Endodermal cell (in vitro differentiated cells): ENCODE measurements at regions not wholly inside any gene's neighbourhood (a gene's known extent, or its start where the extent isn't known, plus 50 kb on each side); places are given as distances from the start of the nearest gene placed in this dataset.

Source experiments
- DNase-seq: peaks from one replicate; pipeline ENCODE4 v3.0.0-alpha.2; 2017
- H3K27ac ChIP-seq: 2 replicates; pipeline ENCODE4 v1.5.1; 2013; ENCODE audit warnings: mild to moderate bottlenecking, low read depth, low read length, moderate library complexity
- H3K27me3 ChIP-seq: 2 replicates; pipeline ENCODE4 v1.6.1; 2013; ENCODE audit warnings: mild to moderate bottlenecking, low read length, moderate library complexity; ENCODE audit not compliant: insufficient read depth, control insufficient read depth, poor library complexity, severe bottlenecking
- H3K36me3 ChIP-seq: 2 replicates; pipeline ENCODE4 v1.7.0; 2013; ENCODE audit warnings: mild to moderate bottlenecking, low read length, moderate library complexity; ENCODE audit not compliant: control insufficient read depth, insufficient read depth
- H3K4me1 ChIP-seq: one replicate; pipeline ENCODE4 v1.7.0; 2013; ENCODE audit warnings: low read length; ENCODE audit not compliant: control insufficient read depth, insufficient read depth
- H3K4me3 ChIP-seq: 2 replicates; pipeline ENCODE4 v1.5.1; 2013; ENCODE audit warnings: mild to moderate bottlenecking, low read length, moderate library complexity
- H3K9ac ChIP-seq: 2 replicates; pipeline ENCODE4 v1.6.1; 2013; ENCODE audit warnings: mild to moderate bottlenecking, low read length, moderate library complexity; ENCODE audit not compliant: poor library complexity, severe bottlenecking; ENCODE audit errors: extremely low read depth
- H3K9me3 ChIP-seq: 2 replicates; pipeline ENCODE4 v1.6.1; 2013; ENCODE audit warnings: mild to moderate bottlenecking, low read length, moderate library complexity; ENCODE audit not compliant: control insufficient read depth
- H3K27ac Mint-ChIP-seq: 2 replicates; pipeline ENCODE4 v1.8.0; 2020; ENCODE audit warnings: mixed read lengths
- H3K27me3 Mint-ChIP-seq: 2 replicates; pipeline ENCODE4 v1.8.0; 2021; ENCODE audit warnings: mild to moderate bottlenecking, mixed read lengths; ENCODE audit not compliant: insufficient read depth
- H3K36me3 Mint-ChIP-seq: 2 replicates; pipeline ENCODE4 v1.8.0; 2020; ENCODE audit warnings: low read depth, mixed read lengths
- H3K4me1 Mint-ChIP-seq: 2 replicates; pipeline ENCODE4 v1.8.0; 2020; ENCODE audit warnings: mixed read lengths
- H3K4me3 Mint-ChIP-seq: 2 replicates; pipeline ENCODE4 v1.8.0; 2020; ENCODE audit warnings: mild to moderate bottlenecking, moderate library complexity, mixed read lengths
- H3K9me3 Mint-ChIP-seq: 2 replicates; pipeline ENCODE4 v1.8.0; 2020; ENCODE audit warnings: mild to moderate bottlenecking, mixed read lengths
- WGBS, 2 experiments: methylation state at CpG; one replicate each; pipeline versions ENCODE4 v1.1.5 to v1.1.7; 2013; ENCODE audit warnings: missing lambda C conversion rate in 2 of 2, mixed read lengths in 1 of 2; ENCODE audit not compliant: insufficient coverage in 1 of 2, insufficient read length in 1 of 2; 5-methylcytosine and 5-hydroxymethylcytosine counted together
- TF ChIP-seq, protein P1 (sequence below): fragments of 200-600 bp; sonication (generic); conservative IDR thresholded peaks from 2 replicates; pipeline ENCODE4 v1.5.0; 2021; ENCODE audit warnings: antibody characterized with exemption, mild to moderate bottlenecking

DNA sequence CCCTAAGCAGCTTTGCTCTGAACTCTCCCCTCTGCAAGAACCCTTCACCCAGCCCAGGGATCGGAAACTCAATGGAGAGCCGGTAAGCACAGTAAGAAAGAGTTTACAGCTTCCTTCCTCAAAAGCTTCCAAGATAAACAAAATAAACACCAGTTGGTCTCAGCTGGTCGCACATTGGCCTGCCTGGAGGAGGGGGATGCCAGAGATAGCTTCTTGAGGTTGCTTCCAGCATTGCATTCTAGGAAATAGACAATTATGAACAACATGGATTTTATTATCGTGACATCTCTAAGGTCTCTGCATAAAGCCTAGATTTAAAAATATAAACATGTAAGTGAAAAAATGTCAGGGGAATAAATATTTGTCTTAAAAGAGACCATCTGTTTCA, 141.5 kb upstream of the PKDCC start:
- 38 to 50% methylated on average over 1 to 4 of the region's 4 CpGs for WGBS, 2 experiments
- Histone ChIP-seq H3K36me3 (no peaks in the 10 kb centered on the region), H3K27ac (no peak overlapping the region), H3K9me3 (no peaks in the 10 kb centered on the region), H3K27me3 (no peaks in the 10 kb centered on the region), H3K4me3 (peak overlapping the region; percentile 13), H3K4me1 (peaks cover 11% of the 10 kb centered on the region), H3K9ac (no peak overlapping the region)
- Mint-ChIP-seq H3K36me3 (no peaks in the 10 kb centered on the region), H3K27me3 (no peaks in the 10 kb centered on the region), H3K9me3 (no peaks in the 10 kb centered on the region), H3K4me3 (peak overlapping the region; percentile 9), H3K4me1 (peaks cover 48% of the 10 kb centered on the region), H3K27ac (peak overlapping the region; percentile 19)
- DNase-seq = peak; percentile 54
- TF ChIP-seq, protein P1, sequence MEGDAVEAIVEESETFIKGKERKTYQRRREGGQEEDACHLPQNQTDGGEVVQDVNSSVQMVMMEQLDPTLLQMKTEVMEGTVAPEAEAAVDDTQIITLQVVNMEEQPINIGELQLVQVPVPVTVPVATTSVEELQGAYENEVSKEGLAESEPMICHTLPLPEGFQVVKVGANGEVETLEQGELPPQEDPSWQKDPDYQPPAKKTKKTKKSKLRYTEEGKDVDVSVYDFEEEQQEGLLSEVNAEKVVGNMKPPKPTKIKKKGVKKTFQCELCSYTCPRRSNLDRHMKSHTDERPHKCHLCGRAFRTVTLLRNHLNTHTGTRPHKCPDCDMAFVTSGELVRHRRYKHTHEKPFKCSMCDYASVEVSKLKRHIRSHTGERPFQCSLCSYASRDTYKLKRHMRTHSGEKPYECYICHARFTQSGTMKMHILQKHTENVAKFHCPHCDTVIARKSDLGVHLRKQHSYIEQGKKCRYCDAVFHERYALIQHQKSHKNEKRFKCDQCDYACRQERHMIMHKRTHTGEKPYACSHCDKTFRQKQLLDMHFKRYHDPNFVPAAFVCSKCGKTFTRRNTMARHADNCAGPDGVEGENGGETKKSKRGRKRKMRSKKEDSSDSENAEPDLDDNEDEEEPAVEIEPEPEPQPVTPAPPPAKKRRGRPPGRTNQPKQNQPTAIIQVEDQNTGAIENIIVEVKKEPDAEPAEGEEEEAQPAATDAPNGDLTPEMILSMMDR = no peak

DNA sequence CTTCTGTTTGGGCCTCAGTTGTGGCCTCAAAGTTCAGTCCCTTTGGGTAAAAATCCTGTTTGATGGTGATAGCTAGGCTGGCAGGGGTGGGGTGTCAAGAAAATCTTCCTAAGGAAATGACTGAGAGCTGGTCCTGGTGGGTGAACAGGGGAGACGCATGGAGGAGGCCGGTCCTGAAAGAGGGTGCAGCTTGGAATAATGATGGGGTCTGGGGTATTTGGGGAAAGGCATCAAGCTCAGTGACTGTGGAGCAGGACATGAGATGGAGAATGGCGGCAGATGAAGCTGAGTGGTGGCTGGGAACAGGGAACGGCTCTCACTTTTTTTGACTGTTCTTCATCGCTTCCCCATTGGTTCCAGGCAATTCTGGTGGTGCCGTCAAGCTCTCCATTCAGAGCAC, 140.7 kb upstream of the PKDCC start:
- Mint-ChIP-seq H3K4me1 (peaks cover 48% of the 10 kb centered on the region), H3K27me3 (no peaks in the 10 kb centered on the region), H3K36me3 (no peaks in the 10 kb centered on the region), H3K9me3 (no peaks in the 10 kb centered on the region), H3K27ac (peak overlapping the region; percentile 38), H3K4me3 (no peak overlapping the region)
- Histone ChIP-seq H3K9me3 (no peaks in the 10 kb centered on the region), H3K36me3 (no peaks in the 10 kb centered on the region), H3K27me3 (no peaks in the 10 kb centered on the region), H3K9ac (no peak overlapping the region), H3K27ac (no peak overlapping the region), H3K4me1 (peaks cover 11% of the 10 kb centered on the region), H3K4me3 (no peak overlapping the region)
- DNase-seq = no peak
- 92 to 97% methylated on average over 5 to 6 of the region's 6 CpGs for WGBS, 2 experiments
- TF ChIP-seq, protein P1 = no peak

DNA sequence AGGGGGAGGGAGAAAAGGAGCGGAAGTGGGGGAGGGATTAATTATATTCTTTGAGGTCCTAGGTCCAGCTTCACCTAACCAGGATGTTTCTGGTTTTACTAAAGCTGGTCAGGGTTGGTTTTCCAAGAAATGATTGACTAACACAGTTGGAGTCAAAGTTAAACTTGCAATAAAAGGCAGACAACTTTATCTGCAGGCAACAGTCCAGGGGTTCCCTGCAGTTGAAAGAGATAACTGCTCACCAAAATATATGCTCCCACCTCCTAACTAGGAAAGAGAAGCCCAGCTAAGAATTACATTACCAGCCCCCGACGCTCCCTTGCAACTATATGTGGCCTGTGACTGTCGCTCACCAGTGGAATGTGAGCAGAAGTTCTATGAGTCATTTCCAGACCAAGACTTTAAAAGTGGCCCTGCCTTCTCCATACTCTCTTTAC, 140.0 kb upstream of the PKDCC start:
- TF ChIP-seq, protein P1 = no peak
- WGBS, 2 experiments = 82% methylated on average over 4 of the region's 4 CpGs; no CpG with 5 or more reads in 1 of the 2 experiments
- Mint-ChIP-seq H3K27ac (no peak overlapping the region), H3K9me3 (no peaks in the 10 kb centered on the region), H3K4me1 (peaks cover 48% of the 10 kb centered on the region), H3K27me3 (no peaks in the 10 kb centered on the region), H3K4me3 (no peak overlapping the region), H3K36me3 (no peaks in the 10 kb centered on the region)
- Histone ChIP-seq H3K4me3 (no peak overlapping the region), H3K36me3 (no peaks in the 10 kb centered on the region), H3K9ac (no peak overlapping the region), H3K27ac (no peak overlapping the region), H3K4me1 (peaks cover 11% of the 10 kb centered on the region), H3K27me3 (no peaks in the 10 kb centered on the region), H3K9me3 (no peaks in the 10 kb centered on the region)
- no peak for DNase-seq
